SK-N-SH (cell line): ENCODE measurements at regions not wholly inside any gene's neighbourhood (a gene's known extent, or its start where the extent isn't known, plus 50 kb on each side); places are given as distances from the start of the nearest gene placed in this dataset.
"Not testable (repeated sequence)": the region's sequence is repeated elsewhere in the genome, so short reads cannot be mapped to it uniquely, and the experiment has no call there.

Source experiments
- CTCF ChIA-PET: fragments of 300-600, 350-600 bp; formaldehyde crosslinking; extraction: SDS; loops from one replicate; lab custom pipeline; 2021; lab: Yijun Ruan, JAX
- POLR2A ChIA-PET: fragments of 350-600 bp; sonication (Branson Sonifier 250); formaldehyde crosslinking; extraction: SDS; loops from one replicate; lab custom pipeline; 2020; ENCODE audit warnings: antibody characterized with exemption, inconsistent platforms; lab: Yijun Ruan, JAX
- DNase-seq: peaks from one replicate; pipeline ENCODE4 v3.0.0; 2012
- H2AFZ ChIP-seq: fragments of 200-600 bp; sonication (generic); 2 replicates; pipeline ENCODE4 v1.8.1; 2016; ENCODE audit warnings: antibody characterized with exemption, mild to moderate bottlenecking, low read depth
- H3F3A ChIP-seq: fragments of 200-600 bp; sonication (generic); replicated peaks from 2 replicates; pipeline ENCODE3; 2016; ENCODE audit warnings: antibody characterized with exemption, mild to moderate bottlenecking; ENCODE audit not compliant: insufficient read depth
- H3K27ac ChIP-seq, 2 experiments: fragments of 200-500 bp in 1 of 2; fragments of 200-600 bp in 1 of 2; sonication (Bioruptor generic) in 1 of 2; sonication (generic), shearing (Covaris generic) in 1 of 2; 2 replicates each; pipeline versions ENCODE4 v1.5.1 to v1.6.1; 2014 to 2016; ENCODE audit warnings: low read depth in 2 of 2, inconsistent platforms in 1 of 2, low read length in 1 of 2, mild to moderate bottlenecking in 1 of 2, mixed read lengths in 1 of 2
- H3K27me3 ChIP-seq: fragments of 200-600 bp; sonication (generic), shearing (Covaris generic); 2 replicates; pipeline ENCODE4 v1.6.1; 2016; ENCODE audit warnings: mixed run types; ENCODE audit not compliant: insufficient read depth
- H3K36me3 ChIP-seq, 2 experiments: fragments of 200-500 bp in 1 of 2; fragments of 200-600 bp in 1 of 2; sonication (Bioruptor generic) in 1 of 2; sonication (generic) in 1 of 2; replicated peaks in 1 of 2; 2 replicates each; pipeline versions ENCODE3 to v1.5.1; 2014 to 2016; ENCODE audit warnings: low read length in 1 of 2, mild to moderate bottlenecking in 1 of 2; ENCODE audit not compliant: insufficient read depth in 2 of 2, control insufficient read depth in 1 of 2
- H3K4me1 ChIP-seq, 2 experiments: fragments of 200-500 bp in 1 of 2; fragments of 200-600 bp in 1 of 2; sonication (Bioruptor generic) in 1 of 2; sonication (generic), shearing (Covaris generic) in 1 of 2; 2 replicates each; pipeline versions ENCODE4 v1.5.1 to v1.6.1; 2014 to 2016; ENCODE audit warnings: low read depth in 1 of 2, low read length in 1 of 2, mixed run types in 1 of 2; ENCODE audit not compliant: insufficient read depth in 2 of 2, control insufficient read depth in 1 of 2
- H3K4me2 ChIP-seq: fragments of 200-600 bp; sonication (generic), shearing (Covaris generic); 2 replicates; pipeline ENCODE4 v1.6.1; 2017; ENCODE audit warnings: mixed run types
- H3K4me3 ChIP-seq, 2 experiments: fragments of 200-500 bp in 1 of 2; fragments of 200-600 bp in 1 of 2; sonication (Bioruptor generic) in 1 of 2; sonication (generic), shearing (Covaris generic) in 1 of 2; 2 replicates each; pipeline versions ENCODE4 v1.5.1 to v1.8.1; 2014 to 2016; ENCODE audit warnings: low read depth in 2 of 2, inconsistent platforms in 1 of 2, low read length in 1 of 2, mild to moderate bottlenecking in 1 of 2, mixed read lengths in 1 of 2, moderate library complexity in 1 of 2
- H3K79me2 ChIP-seq: fragments of 200-600 bp; sonication (generic); 2 replicates; pipeline ENCODE4 v1.8.1; 2017; ENCODE audit warnings: mild to moderate bottlenecking; ENCODE audit not compliant: insufficient read depth
- H3K9ac ChIP-seq: fragments of 200-600 bp; sonication (generic); 2 replicates; pipeline ENCODE4 v1.6.1; 2017; ENCODE audit warnings: mixed run types
- H3K9me2 ChIP-seq: fragments of 200-600 bp; sonication (generic); 2 replicates; pipeline ENCODE4 v1.6.1; 2017; ENCODE audit warnings: mixed run types
- H3K9me3 ChIP-seq: fragments of 200-600 bp; sonication (generic); 2 replicates; pipeline ENCODE4 v1.6.1; 2017; ENCODE audit warnings: mixed run types, mild to moderate bottlenecking, moderate library complexity
- H4K20me1 ChIP-seq: fragments of 200-600 bp; sonication (generic); 2 replicates; pipeline ENCODE4 v1.6.1; 2017; ENCODE audit warnings: mild to moderate bottlenecking, mixed run types; ENCODE audit not compliant: insufficient read depth
- FOXM1 ChIP-seq: IDR thresholded peaks from 2 replicates; pipeline ENCODE4 v1.4.0; 2012; ENCODE audit warnings: low read depth, mild to moderate bottlenecking
- GABPA ChIP-seq: IDR thresholded peaks from 2 replicates; pipeline ENCODE4 v1.4.0; 2012; ENCODE audit warnings: low read depth, mild to moderate bottlenecking
- MEF2A ChIP-seq: IDR thresholded peaks from 2 replicates; pipeline ENCODE4 v1.4.0; 2012; ENCODE audit warnings: low read depth, borderline replicate concordance
- RXRA ChIP-seq: IDR thresholded peaks from 2 replicates; pipeline ENCODE4 v1.4.0; 2012; ENCODE audit warnings: low read depth, mild to moderate bottlenecking, borderline replicate concordance
- TCF12 ChIP-seq: IDR thresholded peaks from 2 replicates; pipeline ENCODE4 v1.4.0; 2012
- WGBS: methylation state at CpG from one replicate; pipeline ENCODE4 v1.1.6; 2017; ENCODE audit warnings: low lambda C conversion rate; 5-methylcytosine and 5-hydroxymethylcytosine counted together
- TF ChIP-seq, protein P1 (sequence below): IDR thresholded peaks from 2 replicates; pipeline ENCODE4 v1.4.0; 2012; ENCODE audit warnings: low read depth, borderline replicate concordance

- Histone ChIP-seq H3F3A (no peaks in the 10 kb centered on the region), H3K4me1 (no peaks in the 10 kb centered on the region), H2AFZ (no peak overlapping the region), H3K27me3 (no peaks in the 10 kb centered on the region; the same call in 1 of the 2 replicates), H3K4me2 (no peak overlapping the region), H3K9me2 (no peaks in the 10 kb centered on the region), H3K27ac (no peak overlapping the region), H3K79me2 (no peaks in the 10 kb centered on the region), H3K36me3 (no peaks in the 10 kb centered on the region), H4K20me1 (no peaks in the 10 kb centered on the region), H3K4me3 (no peak overlapping the region), H3K9me3 (no peaks in the 10 kb centered on the region), H3K9ac (no peak overlapping the region)
- no peak for TF ChIP-seq MEF2A
- no peak for TF ChIP-seq TCF12
- TF ChIP-seq, protein P1, sequence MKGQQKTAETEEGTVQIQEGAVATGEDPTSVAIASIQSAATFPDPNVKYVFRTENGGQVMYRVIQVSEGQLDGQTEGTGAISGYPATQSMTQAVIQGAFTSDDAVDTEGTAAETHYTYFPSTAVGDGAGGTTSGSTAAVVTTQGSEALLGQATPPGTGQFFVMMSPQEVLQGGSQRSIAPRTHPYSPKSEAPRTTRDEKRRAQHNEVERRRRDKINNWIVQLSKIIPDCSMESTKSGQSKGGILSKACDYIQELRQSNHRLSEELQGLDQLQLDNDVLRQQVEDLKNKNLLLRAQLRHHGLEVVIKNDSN: no peak
- TF ChIP-seq GABPA: no peak
- no peak for DNase-seq
- CTCF ChIA-PET: no interaction called here
- 2% methylated on average over 3 of the region's 3 CpGs for whole genome bisulfite sequencing
- POLR2A ChIA-PET: no interaction called here
Measured at GRCh38 chr2:18268400-18268799, 292.1 kb downstream of the RDH14 start.

DNA sequence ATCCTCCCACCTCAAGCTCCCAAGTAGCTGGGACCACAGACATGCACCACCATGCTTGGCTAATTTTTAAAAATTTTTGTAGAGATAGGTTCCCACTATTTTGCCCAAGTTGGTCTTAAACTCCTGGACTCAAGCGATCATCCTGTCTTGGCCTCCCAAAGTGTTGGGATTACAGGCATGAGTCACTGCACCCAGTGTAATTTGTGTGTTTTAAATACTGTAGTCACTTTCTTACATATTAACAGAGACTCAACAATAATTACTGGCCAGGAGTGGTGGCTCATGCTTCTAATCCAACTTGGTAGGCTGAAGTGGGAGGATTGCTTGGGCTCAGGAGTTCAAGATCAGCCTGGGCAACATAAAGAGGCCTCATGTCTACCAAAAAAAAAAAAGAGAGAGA, 293.0 kb downstream of the RDH14 start:
- no peaks in the 10 kb centered on the region for H3K9me3 ChIP-seq
- POLR2A ChIA-PET: no interaction called here
- no peak overlapping the region for H3K4me3 ChIP-seq
- no peaks in the 10 kb centered on the region for H3K36me3 ChIP-seq
- H3F3A ChIP-seq: no peaks in the 10 kb centered on the region
- no peak overlapping the region for H3K27ac ChIP-seq
- CTCF ChIA-PET: no interaction called here
- no peak overlapping the region for H2AFZ ChIP-seq
- DNase-seq: no peak
- TF ChIP-seq FOXM1 (no peak), RXRA (no peak)
- no peaks in the 10 kb centered on the region; the same call in 1 of the 2 replicates for H3K27me3 ChIP-seq
- H4K20me1 ChIP-seq: no peaks in the 10 kb centered on the region
- H3K9ac ChIP-seq: no peak overlapping the region
- WGBS: 55% methylated on average over 1 of the region's 1 CpG
- H3K79me2 ChIP-seq: no peaks in the 10 kb centered on the region
- no peaks in the 10 kb centered on the region for H3K4me1 ChIP-seq
- H3K9me2 ChIP-seq: no peaks in the 10 kb centered on the region
- H3K4me2 ChIP-seq: no peak overlapping the region

DNA sequence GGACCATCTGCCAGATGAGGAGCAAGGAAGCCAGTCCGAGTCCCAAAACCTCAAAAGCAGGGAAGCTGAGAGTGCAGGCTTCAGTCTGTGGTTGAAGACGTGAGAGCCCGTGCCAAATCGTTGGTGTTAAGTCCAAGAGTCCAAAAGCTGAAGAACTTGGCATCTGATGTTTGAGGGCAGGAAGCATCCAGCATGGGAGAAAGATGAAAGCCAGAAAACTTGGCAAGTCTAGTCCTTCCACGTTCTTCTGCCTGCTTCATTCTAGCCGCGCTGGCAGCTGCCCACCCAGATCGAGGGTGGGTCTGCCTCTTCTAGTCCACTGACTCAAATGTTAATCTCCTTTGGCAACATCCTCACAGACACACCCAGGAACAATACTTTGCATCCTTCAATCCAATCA, 293.8 kb downstream of the RDH14 start:
- H4K20me1 ChIP-seq, H3K4me2 ChIP-seq, H3K9me3 ChIP-seq, H3K27me3 ChIP-seq, H3K27ac ChIP-seq, H2AFZ ChIP-seq, H3K79me2 ChIP-seq, DNase-seq, H3K4me1 ChIP-seq, H3K36me3 ChIP-seq, H3K4me3 ChIP-seq, H3K9ac ChIP-seq, H3K9me2 ChIP-seq, POLR2A ChIA-PET, H3F3A ChIP-seq: not testable (repeated sequence)
- CTCF ChIA-PET: interaction anchor here (0.9 kb wide), 1 partner anchor 215 kb away, joined by 3 read pairs; no protein-coding TSS in a partner anchor
- WGBS: 33% methylated on average over 8 of the region's 8 CpGs
